Endothelial cell of umbilical vein (primary cell): ENCODE measurements at regions not wholly inside any gene's neighbourhood (a gene's known extent, or its start where the extent isn't known, plus 50 kb on each side); places are given as distances from the start of the nearest gene placed in this dataset.

Source experiments
- BruUV-seq: library from RNA; stranded (reverse); fragments of 400-500 nt; replicated peaks from 2 replicates; lab custom pipeline; 2021; lab: Mats Ljungman, UMichigan
- CTCF ChIA-PET: fragments of 300-600, 350-600 bp; sonication (Branson Sonifier 250); formaldehyde crosslinking; loops from one replicate; lab custom pipeline; 2021; ENCODE audit warnings: antibody characterized with exemption, inconsistent platforms; lab: Charles Lee
- POLR2A ChIA-PET: fragments of 300-600, 350-600 bp; sonication (Branson Sonifier 250); formaldehyde crosslinking; loops from one replicate; lab custom pipeline; 2021; ENCODE audit warnings: antibody characterized with exemption, inconsistent platforms; lab: Charles Lee
- DNase-seq: peaks from one replicate; pipeline ENCODE4 v3.0.0-alpha.2; 2011; ENCODE audit warnings: low read depth, low spot score
- FAIRE-seq: peaks from 2 replicates; lab custom pipeline; 2011; peaks lifted over from hg19 to GRCh38; lab: Jason Lieb, UNC
- H2AFZ ChIP-seq: 2 replicates; pipeline ENCODE4 v1.6.0; 2012; ENCODE audit warnings: low read depth, low read length, control low read depth, inconsistent platforms
- H3K27ac ChIP-seq: 2 replicates; pipeline ENCODE4 v1.5.1; 2011; ENCODE audit warnings: low read depth, mild to moderate bottlenecking, control low read depth, low read length, moderate library complexity; ENCODE audit not compliant: insufficient read depth
- H3K27me3 ChIP-seq, 2 experiments: 2 replicates each; pipeline versions ENCODE4 v1.6.0 to v1.6.1; 2011; ENCODE audit warnings: low read length in 2 of 2, mixed read lengths in 1 of 2; ENCODE audit not compliant: control insufficient read depth in 2 of 2, insufficient read depth in 2 of 2
- H3K36me3 ChIP-seq, 2 experiments: 2 replicates in 1 of 2; 3 replicates in 1 of 2; pipeline ENCODE4 v1.5.1; 2011; ENCODE audit warnings: low read length in 2 of 2, mild to moderate bottlenecking in 1 of 2, moderate library complexity in 1 of 2; ENCODE audit not compliant: control insufficient read depth in 2 of 2, insufficient read depth in 2 of 2; ENCODE audit errors: extremely low read depth in 1 of 2
- H3K4me1 ChIP-seq: 3 replicates; pipeline ENCODE4 v1.5.1; 2011; ENCODE audit warnings: mild to moderate bottlenecking, low read length; ENCODE audit not compliant: control insufficient read depth, insufficient read depth; ENCODE audit errors: extremely low read depth
- H3K4me2 ChIP-seq: 2 replicates; pipeline ENCODE4 v1.6.1; 2011; ENCODE audit warnings: low read length, control low read depth, mixed read lengths; ENCODE audit not compliant: insufficient read depth
- H3K4me3 ChIP-seq, 3 experiments: fragments of 200-600 bp in 1 of 3; sonication (generic), shearing (Covaris generic) in 1 of 3; replicated peaks in 1 of 3; 2 replicates each; pipeline ENCODE4 v1.5.1; 2011 to 2016; ENCODE audit warnings: control low read depth in 3 of 3, low read length in 3 of 3, mild to moderate bottlenecking in 2 of 3, inconsistent platforms in 1 of 3, low read depth in 1 of 3, moderate library complexity in 1 of 3; ENCODE audit not compliant: insufficient read depth in 1 of 3
- H3K79me2 ChIP-seq: 2 replicates; pipeline ENCODE4 v1.6.0; 2012; ENCODE audit warnings: low read length, inconsistent platforms; ENCODE audit not compliant: control insufficient read depth, insufficient read depth
- H3K9ac ChIP-seq: replicated peaks from 2 replicates; pipeline ENCODE3; 2011; ENCODE audit warnings: low read length, control low read depth; ENCODE audit not compliant: insufficient read depth; ENCODE audit errors: extremely low read depth
- H3K9me1 ChIP-seq: replicated peaks from 3 replicates; pipeline ENCODE4 v1.6.0; 2011; ENCODE audit warnings: mild to moderate bottlenecking, low read length; ENCODE audit not compliant: control insufficient read depth, insufficient read depth; ENCODE audit errors: extremely low read depth
- H3K9me3 ChIP-seq: replicated peaks from 2 replicates; pipeline ENCODE4 v1.5.1; 2012; ENCODE audit warnings: low read length, inconsistent platforms; ENCODE audit not compliant: control insufficient read depth, insufficient read depth
- H4K20me1 ChIP-seq: replicated peaks from 2 replicates; pipeline ENCODE3; 2011; ENCODE audit warnings: mild to moderate bottlenecking, low read length; ENCODE audit not compliant: control insufficient read depth, insufficient read depth; ENCODE audit errors: extremely low read depth
- EZH2 ChIP-seq: IDR thresholded peaks from 2 replicates; pipeline ENCODE4 v1.6.1; 2012; ENCODE audit warnings: borderline replicate concordance, low read depth, mild to moderate bottlenecking, moderate library complexity, low read length, inconsistent platforms; ENCODE audit not compliant: severe bottlenecking
- JUN ChIP-seq: IDR thresholded peaks from 2 replicates; pipeline ENCODE4 v1.6.1; 2011; ENCODE audit warnings: borderline replicate concordance, low read depth; ENCODE audit not compliant: insufficient read length, insufficient read depth
- POLR2A ChIP-seq: IDR thresholded peaks from 2 replicates; pipeline ENCODE4 v1.6.1; 2012; ENCODE audit warnings: low read depth, mild to moderate bottlenecking, control low read depth, low read length
- POLR2AphosphoS5 ChIP-seq: IDR thresholded peaks from 2 replicates; pipeline ENCODE4 v1.6.1; 2012; ENCODE audit warnings: low read depth, mild to moderate bottlenecking, control low read depth, low read length, moderate library complexity; ENCODE audit not compliant: insufficient read depth
- dilution Hi-C: fragments of 300-500 bp; cut with MboI; formaldehyde crosslinking; loops from one replicate; pipeline ENCODE4 v1.15.0; 2019; ENCODE audit warnings: low sequenced_read_pairs; ENCODE audit not compliant: extremely low pct_ligation_motif_present
- intact Hi-C: fragments of 100-400 bp; cut with micrococcal nuclease; formaldehyde crosslinking; loops from one replicate; pipeline ENCODE4 v1.10.0; 2022
- TF ChIP-seq, protein P1 (sequence below), 2 donors: IDR thresholded peaks; 1 replicate in 1 of 2; 2 replicates in 1 of 2; pipeline ENCODE4 v1.5.1; 2011; ENCODE audit warnings: low read length in 2 of 2, mild to moderate bottlenecking in 2 of 2, moderate library complexity in 2 of 2, control low read depth in 1 of 2, inconsistent platforms in 1 of 2, low read depth in 1 of 2; ENCODE audit not compliant: insufficient read depth in 1 of 2; ENCODE audit errors: extremely low read depth in 1 of 2
- TF ChIP-seq, protein P2 (sequence below): IDR thresholded peaks from 2 replicates; pipeline ENCODE4 v1.6.1; 2011; ENCODE audit not compliant: insufficient read depth, insufficient read length

DNA sequence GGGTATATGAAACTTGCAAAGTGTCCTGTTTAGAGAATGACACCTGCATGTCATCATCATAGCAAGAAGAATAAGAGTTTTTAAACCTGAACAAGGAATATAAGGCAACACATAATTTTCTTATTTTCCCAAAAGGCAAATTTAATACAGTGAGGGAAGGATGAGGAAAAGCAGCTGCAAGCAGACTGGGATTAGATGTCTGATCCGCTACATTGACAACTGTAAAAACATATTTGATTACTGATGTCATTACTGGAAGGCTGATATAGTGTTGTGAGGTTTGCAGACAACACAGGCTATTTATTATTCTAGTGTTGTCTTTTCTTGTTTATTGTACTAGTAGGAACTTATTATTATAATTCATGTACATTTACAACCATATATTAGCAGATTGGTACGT lies 528.7 kb downstream of the ZIC1 start:
- FAIRE-seq (no peak), DNase-seq (no peak)
- H3K27ac ChIP-seq: no peak overlapping the region
- H3K4me2 ChIP-seq: no peak overlapping the region
- intact Hi-C loops (no loop called here), dilution Hi-C loops (no loop called here)
- CTCF ChIA-PET: interaction anchor here (0.6 to 2.1 kb wide), 3 partner anchors 8 to 1017 kb away, joined by 3 to 8 read pairs (median 4); no protein-coding TSS in a partner anchor
- H3K36me3 ChIP-seq: no peaks in the 10 kb centered on the region
- no peaks in the 10 kb centered on the region for H3K27me3 ChIP-seq
- H3K9me3 ChIP-seq: no peaks in the 10 kb centered on the region
- H3K4me3 ChIP-seq: no peak overlapping the region
- no peaks in the 10 kb centered on the region for H3K79me2 ChIP-seq
- TF ChIP-seq, protein P1, sequence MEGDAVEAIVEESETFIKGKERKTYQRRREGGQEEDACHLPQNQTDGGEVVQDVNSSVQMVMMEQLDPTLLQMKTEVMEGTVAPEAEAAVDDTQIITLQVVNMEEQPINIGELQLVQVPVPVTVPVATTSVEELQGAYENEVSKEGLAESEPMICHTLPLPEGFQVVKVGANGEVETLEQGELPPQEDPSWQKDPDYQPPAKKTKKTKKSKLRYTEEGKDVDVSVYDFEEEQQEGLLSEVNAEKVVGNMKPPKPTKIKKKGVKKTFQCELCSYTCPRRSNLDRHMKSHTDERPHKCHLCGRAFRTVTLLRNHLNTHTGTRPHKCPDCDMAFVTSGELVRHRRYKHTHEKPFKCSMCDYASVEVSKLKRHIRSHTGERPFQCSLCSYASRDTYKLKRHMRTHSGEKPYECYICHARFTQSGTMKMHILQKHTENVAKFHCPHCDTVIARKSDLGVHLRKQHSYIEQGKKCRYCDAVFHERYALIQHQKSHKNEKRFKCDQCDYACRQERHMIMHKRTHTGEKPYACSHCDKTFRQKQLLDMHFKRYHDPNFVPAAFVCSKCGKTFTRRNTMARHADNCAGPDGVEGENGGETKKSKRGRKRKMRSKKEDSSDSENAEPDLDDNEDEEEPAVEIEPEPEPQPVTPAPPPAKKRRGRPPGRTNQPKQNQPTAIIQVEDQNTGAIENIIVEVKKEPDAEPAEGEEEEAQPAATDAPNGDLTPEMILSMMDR (IDR thresholded peaks at IDR 0.05; ENCODE audit: extremely low read depth in 1 of 2, insufficient read depth in 1 of 2, low read depth in 1 of 2, low read length in 2 of 2): no peak
- TF ChIP-seq, protein P2, sequence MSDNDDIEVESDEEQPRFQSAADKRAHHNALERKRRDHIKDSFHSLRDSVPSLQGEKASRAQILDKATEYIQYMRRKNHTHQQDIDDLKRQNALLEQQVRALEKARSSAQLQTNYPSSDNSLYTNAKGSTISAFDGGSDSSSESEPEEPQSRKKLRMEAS: no peak
- TF ChIP-seq POLR2AphosphoS5: no peak
- TF ChIP-seq POLR2A: no peak
- TF ChIP-seq EZH2: no peak
- no peak for TF ChIP-seq JUN
- H3K9ac ChIP-seq: no peak overlapping the region
- POLR2A ChIA-PET: no interaction called here
- H3K9me1 ChIP-seq: no peaks in the 10 kb centered on the region
- peaks cover under 1% of the 10 kb centered on the region for H3K4me1 ChIP-seq
- no TSS peak for BruUV-seq
- H4K20me1 ChIP-seq: no peaks in the 10 kb centered on the region
- no peak overlapping the region for H2AFZ ChIP-seq
